ENCODE measurements at regions not wholly inside any gene's neighbourhood (a gene's known extent, or its start where the extent isn't known, plus 50 kb on each side); places are given as distances from the start of the nearest gene placed in this dataset.
"Not testable (repeated sequence)": the region's sequence is repeated elsewhere in the genome, so short reads cannot be mapped to it uniquely, and the experiment has no call there.

GRCh38 chr6:141877275-141877983 is 255.3 kb upstream of the GJE1 start:
- no peak for DNase-seq

GRCh38 chr6:141874930-141875602 is 257.7 kb upstream of the GJE1 start:
- no peak for DNase-seq

- not testable (repeated sequence) for DNase-seq
Observed at GRCh38 chr6:141869509-141869908, 263.2 kb upstream of the GJE1 start.

- DNase-seq = no peak
Observed at GRCh38 chr6:141867767-141868166, 265.0 kb upstream of the GJE1 start.

GRCh38 chr6:141866731-141867497 is 265.8 kb upstream of the GJE1 start:
- no peak for DNase-seq

- DNase-seq = no peak
Observed at GRCh38 chr6:141851063-141851462, 281.7 kb upstream of the GJE1 start.

- no peak for DNase-seq
Observed at GRCh38 chr6:141848029-141848890, 284.5 kb upstream of the GJE1 start.

- DNase-seq = no peak
Observed at GRCh38 chr6:141846639-141847038, 286.1 kb upstream of the GJE1 start.

GRCh38 chr6:141843178-141843834 is 289.4 kb upstream of the GJE1 start:
- DNase-seq = no peak

- DNase-seq = no peak
Observed at GRCh38 chr6:141833001-141833655, 299.6 kb upstream of the GJE1 start.

GRCh38 chr6:141830530-141830929 is 302.2 kb upstream of the GJE1 start:
- no peak for DNase-seq

- DNase-seq = no peak
Observed at GRCh38 chr6:141829566-141830360, 303.0 kb upstream of the GJE1 start.

- DNase-seq = no peak
Observed at GRCh38 chr6:141824350-141824749, 308.4 kb upstream of the GJE1 start.

GRCh38 chr6:141815039-141815438 is 317.7 kb upstream of the GJE1 start:
- DNase-seq = not testable (repeated sequence)

- no peak for DNase-seq
Observed at GRCh38 chr6:141809901-141810300, 322.8 kb upstream of the GJE1 start.

- DNase-seq = no peak
Observed at GRCh38 chr6:141808662-141809061, 324.1 kb upstream of the GJE1 start.

- DNase-seq = not testable (repeated sequence)
Observed at GRCh38 chr6:141800973-141801372, 331.8 kb upstream of the GJE1 start.

- DNase-seq = no peak
Observed at GRCh38 chr6:141790921-141791320, 341.8 kb upstream of the GJE1 start.

- DNase-seq = no peak
Observed at GRCh38 chr6:141788096-141788495, 344.6 kb upstream of the GJE1 start.

- peak; percentile 37 for DNase-seq
Observed at GRCh38 chr6:141783585-141783984, 349.1 kb upstream of the GJE1 start.

Data from tongue (tissue), 1 donor.